ENCODE measurements at regions not wholly inside any gene's neighbourhood (a gene's known extent, or its start where the extent isn't known, plus 50 kb on each side); places are given as distances from the start of the nearest gene placed in this dataset.

DNA sequence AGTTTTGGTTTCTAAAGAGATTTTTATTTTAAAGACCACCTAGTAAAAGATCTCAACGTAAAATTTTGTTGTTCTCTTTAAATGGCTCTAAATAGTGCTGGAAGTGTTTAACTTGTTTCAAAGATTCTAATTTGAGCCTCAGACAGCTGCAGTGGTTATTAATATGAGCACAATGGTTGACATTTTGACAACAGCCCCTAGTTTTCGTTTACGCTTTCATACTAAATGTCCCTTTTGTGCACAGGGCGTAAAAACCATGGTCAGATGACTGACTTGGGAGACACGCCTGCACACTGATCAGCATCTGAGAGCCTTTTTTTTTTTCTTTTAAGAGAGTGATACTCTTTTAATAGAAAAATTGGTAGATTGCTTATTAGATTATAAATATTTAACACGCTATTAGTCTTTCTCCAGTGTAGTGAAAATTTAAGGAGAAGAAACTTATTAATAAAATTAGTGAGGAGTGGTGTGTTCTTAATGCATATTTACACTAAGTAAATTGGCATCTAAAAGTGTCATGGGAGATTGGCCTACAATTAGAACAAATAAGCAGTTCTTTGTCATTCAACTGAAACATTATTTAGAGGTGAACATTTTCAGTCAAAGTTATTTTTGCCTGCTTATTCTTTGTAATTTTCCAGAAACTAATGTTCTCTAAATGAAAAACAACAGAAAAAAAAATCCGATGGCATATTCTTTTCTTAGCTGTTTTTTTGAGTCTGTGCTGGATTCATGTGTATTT lies 182.8 kb upstream of the PHYHIPL start:
- FAIRE-seq (peak; percentile 23), DNase-seq (ENCODE audit: insufficient read length, low spot score) (no peak)

- DNase-seq (ENCODE audit: insufficient read length, low spot score) (no peak), FAIRE-seq (no peak)
Measured at GRCh38 chr10:58994226-58995057, 182.0 kb upstream of the PHYHIPL start.

- FAIRE-seq (no peak), DNase-seq (ENCODE audit: insufficient read length, low spot score) (no peak)
Measured at GRCh38 chr10:58995058-58995596, 181.3 kb upstream of the PHYHIPL start.

GRCh38 chr10:58996063-58996462 lies 180.4 kb upstream of the PHYHIPL start:
- FAIRE-seq (no peak), DNase-seq (ENCODE audit: insufficient read length, low spot score) (no peak)

GRCh38 chr10:58996866-58997265 lies 179.6 kb upstream of the PHYHIPL start:
- FAIRE-seq (no peak), DNase-seq (ENCODE audit: insufficient read length, low spot score) (no peak)

DNA sequence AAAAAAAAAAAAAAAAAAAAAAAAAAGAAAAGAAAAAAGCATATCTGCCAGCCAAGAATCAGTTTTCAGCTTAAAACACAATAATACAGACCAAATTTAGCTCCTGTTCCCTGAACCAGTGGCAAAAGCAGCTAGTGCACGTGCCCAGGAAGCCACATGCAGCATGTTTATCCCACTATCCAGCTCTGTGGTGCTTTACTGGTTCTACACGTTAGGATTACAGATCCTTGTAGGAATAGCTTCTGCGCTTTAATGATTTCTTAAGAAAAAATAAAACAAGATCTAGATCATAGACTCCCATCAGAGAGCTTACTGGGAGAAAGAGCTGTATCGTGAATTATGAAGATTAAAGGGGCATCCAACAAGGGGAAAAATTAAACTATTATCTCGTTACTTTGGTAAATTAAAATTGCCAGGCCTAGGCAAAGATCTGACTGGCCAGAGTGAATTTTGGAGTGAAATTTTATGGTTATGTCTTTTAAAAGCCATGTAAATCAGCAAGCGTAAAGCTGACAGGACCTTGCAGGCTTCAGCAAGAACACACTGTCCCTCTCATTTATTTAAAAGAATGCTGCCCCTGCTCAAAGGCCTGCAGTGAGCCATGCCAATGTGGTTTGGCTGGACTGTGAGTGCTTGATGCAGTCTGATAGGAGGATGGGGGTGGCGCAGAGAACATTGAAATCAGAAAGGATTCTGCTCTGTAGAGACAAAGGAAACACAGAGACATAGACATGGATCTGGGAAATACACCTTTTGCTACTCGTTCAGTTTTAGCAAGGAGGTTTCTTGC lies 177.3 kb upstream of the PHYHIPL start:
- FAIRE-seq (no peak), DNase-seq (ENCODE audit: insufficient read length, low spot score) (no peak)

- no peak for DNase-seq (ENCODE audit: insufficient read length, low spot score)
- FAIRE-seq: no peak
Measured at GRCh38 chr10:59000162-59000825, 176.1 kb upstream of the PHYHIPL start.

GRCh38 chr10:59002011-59002410 lies 174.4 kb upstream of the PHYHIPL start:
- DNase-seq (ENCODE audit: insufficient read length, low spot score) (no peak), FAIRE-seq (peak; percentile 49)

GRCh38 chr10:59003203-59003602 lies 173.2 kb upstream of the PHYHIPL start:
- FAIRE-seq: no peak

DNA sequence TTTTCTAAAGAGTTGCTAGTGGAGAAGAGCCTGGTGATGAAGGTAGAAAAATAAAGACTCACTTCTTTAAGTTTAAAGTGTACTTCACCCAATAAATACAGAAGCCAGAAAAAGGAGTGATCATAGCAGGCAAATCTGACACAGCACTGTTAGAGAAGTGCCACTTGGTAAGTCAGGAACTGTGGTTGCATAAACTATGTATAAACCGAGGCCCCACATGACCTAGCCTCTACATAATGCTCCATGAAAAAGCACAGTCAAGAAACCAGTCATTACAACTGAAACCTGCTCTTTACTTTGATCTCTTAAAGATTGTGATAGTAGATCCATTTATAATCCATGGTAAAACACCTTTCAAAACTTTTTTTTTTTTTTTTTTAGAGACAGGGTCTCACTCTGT lies 172.1 kb upstream of the PHYHIPL start:
- DNase-seq (ENCODE audit: insufficient read length, low spot score): no peak
- no peak for FAIRE-seq

More at GRCh38 chr10:59003203-59003602, 173.2 kb upstream of the PHYHIPL start:
- no peak for DNase-seq (ENCODE audit: insufficient read length, low spot score)

DNA sequence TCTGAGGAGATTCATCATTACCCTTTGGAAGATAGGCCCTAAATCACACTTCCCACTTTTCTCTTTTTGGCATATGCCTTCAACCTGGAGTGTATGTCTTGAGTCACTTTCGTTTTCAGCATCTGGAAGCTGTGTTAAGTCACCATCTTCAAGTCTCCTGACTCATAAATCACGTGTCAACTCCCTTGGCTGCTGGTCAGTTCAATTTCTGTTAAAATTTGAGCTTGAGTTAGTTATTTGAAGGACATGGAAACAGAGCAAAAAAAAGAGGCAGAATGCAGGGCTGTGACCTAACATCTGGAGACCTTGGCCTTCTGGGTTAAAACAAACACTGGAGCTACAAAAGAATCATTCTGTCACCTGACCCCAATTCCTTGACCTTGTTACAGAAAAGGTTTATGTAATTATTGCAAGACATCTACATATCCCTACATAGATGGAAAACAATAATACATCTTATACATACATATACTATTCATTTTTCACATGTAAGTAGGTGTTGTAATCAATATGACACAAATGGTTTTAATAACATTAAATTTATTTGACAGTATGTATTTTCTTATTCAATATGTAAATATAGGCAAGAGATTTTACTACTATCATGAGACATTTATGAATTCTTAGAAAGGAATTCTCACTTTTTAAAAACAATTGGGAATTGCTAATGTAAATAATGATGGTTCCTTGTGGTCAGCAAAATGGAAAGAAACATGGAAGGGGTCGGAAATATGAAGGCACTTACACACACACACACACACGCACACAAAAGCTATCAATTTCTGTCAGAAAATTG lies 169.7 kb upstream of the PHYHIPL start:
- DNase-seq (ENCODE audit: insufficient read length, low spot score) (no peak), FAIRE-seq (no peak)

- no peak for DNase-seq (ENCODE audit: insufficient read length, low spot score)
- peak; percentile 51 for FAIRE-seq
Measured at GRCh38 chr10:59007307-59008025, 169.0 kb upstream of the PHYHIPL start.

DNA sequence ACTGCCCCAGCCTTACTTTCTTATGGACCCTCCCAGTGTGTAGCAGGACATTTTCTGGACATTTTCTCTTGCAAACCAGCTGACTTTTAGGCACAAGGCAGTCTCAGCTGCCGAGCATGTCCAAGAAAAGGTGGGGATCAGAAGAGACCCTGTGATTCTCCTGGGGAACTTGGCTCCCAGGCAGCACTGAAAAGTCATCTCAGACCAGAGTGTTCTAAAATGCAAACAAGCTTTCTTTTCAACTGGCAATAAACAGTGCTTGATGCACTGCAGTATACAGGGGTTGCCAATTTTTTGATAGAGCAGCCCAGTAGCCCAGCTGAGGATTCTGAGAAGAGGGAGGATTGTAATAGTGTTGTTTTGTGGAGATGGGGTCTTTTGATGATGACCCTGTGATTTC lies 168.0 kb upstream of the PHYHIPL start:
- DNase-seq (ENCODE audit: insufficient read length, low spot score): no peak
- FAIRE-seq: no peak

GRCh38 chr10:59011972-59012632 lies 164.3 kb upstream of the PHYHIPL start:
- DNase-seq (ENCODE audit: insufficient read length, low spot score) (no peak), FAIRE-seq (no peak)

DNA sequence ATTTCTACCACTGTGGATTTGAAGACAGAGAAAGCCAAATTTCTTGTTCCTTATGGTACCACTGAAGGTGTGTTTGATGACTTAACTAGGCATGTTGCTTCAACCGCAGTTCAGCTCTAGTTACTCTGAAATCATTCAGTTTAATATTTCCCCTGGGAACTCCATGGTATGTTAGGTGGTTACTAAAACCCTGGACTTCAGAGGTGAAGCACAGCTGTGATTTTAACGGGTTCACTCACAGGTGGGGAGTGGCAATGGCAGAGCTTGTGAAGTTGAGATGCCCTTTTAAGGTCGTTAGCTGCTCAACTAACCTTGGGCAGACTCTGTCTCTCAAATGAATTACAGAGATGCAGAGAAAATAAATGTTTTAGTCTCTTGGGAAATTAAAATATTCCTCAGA lies 163.6 kb upstream of the PHYHIPL start:
- no peak for DNase-seq (ENCODE audit: insufficient read length, low spot score)
- no peak for FAIRE-seq

DNA sequence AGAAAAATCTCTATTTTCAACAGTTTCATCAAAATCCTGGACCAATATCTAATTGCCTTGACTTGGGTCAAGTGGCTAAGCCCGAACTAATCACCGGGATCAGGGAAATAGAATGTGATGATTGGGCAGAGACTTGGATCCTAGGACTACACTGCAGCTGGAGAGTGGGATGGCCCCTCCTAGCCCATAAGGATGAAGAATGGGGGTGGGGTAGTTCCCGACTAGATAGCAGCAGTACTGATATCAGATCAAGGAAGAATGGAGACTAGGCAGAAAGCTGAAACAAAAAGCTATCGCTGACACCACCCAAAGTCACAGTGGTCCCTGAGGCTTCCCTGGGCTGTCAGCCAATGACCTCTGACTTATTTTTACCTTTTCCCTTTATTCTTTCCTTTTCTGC lies 160.4 kb upstream of the PHYHIPL start:
- DNase-seq (ENCODE audit: insufficient read length, low spot score): no peak
- no peak for FAIRE-seq

DNA sequence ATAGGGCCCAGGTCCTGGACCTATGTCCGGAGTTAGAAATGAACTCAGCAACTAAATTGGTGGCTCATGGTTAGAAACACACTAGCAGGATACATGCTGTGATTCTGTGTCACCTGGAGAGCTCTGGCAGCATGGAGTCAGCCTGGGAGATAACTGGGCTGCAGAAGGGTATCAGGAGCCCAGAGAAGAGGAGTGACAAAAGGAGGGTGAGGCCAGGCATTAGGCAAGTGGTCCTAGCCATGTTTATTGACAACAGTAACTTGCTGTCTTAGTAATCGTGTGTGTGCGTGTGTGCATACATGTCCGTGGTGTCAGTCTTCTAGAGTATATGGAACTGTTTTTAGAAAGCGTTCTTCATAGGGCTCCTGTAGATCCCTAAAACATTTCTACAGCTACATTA lies 157.5 kb upstream of the PHYHIPL start:
- FAIRE-seq: no peak
- no peak for DNase-seq (ENCODE audit: insufficient read length, low spot score)

GRCh38 chr10:59019603-59020002 lies 156.8 kb upstream of the PHYHIPL start:
- FAIRE-seq (no peak), DNase-seq (ENCODE audit: insufficient read length, low spot score) (no peak)

- DNase-seq (ENCODE audit: insufficient read length, low spot score) (no peak), FAIRE-seq (no peak)
Measured at GRCh38 chr10:59020502-59020901, 155.9 kb upstream of the PHYHIPL start.

Measured in GM19239 (cell line).